Gastroesophageal sphincter (tissue), 3 donors: ENCODE measurements at regions not wholly inside any gene's neighbourhood (a gene's known extent, or its start where the extent isn't known, plus 50 kb on each side); places are given as distances from the start of the nearest gene placed in this dataset.

Experiments
- CTCF ChIP-seq, 4 experiments: fragments of 200-600 bp in 2 of 4; fragments of 450-650 bp in 2 of 4; sonication (generic) in 1 of 4; IDR thresholded peaks; one replicate each; pipeline ENCODE4 v1.5.1; 2017 to 2019; ENCODE audit warnings: antibody characterized with exemption in 4 of 4, mild to moderate bottlenecking in 2 of 4, moderate library complexity in 2 of 4
- POLR2AphosphoS5 ChIP-seq: sonication (generic); formaldehyde crosslinking; IDR thresholded peaks from one replicate; pipeline ENCODE4 v1.6.1; 2017; ENCODE audit warnings: antibody characterized with exemption

GRCh38 chr14:55849833-55850232 is 268.4 kb upstream of the PELI2 start:
- TF ChIP-seq CTCF (IDR thresholded peaks at IDR 0.05) (no peak), POLR2AphosphoS5 (no peak)
